GM12892 (cell line): ENCODE measurements at regions not wholly inside any gene's neighbourhood (a gene's known extent, or its start where the extent isn't known, plus 50 kb on each side); places are given as distances from the start of the nearest gene placed in this dataset.

Experiments
- POLR2A ChIP-seq: IDR thresholded peaks from 2 replicates; pipeline ENCODE4 v1.6.1; 2011; ENCODE audit warnings: low read depth, low read length, control low read depth
- TAF1 ChIP-seq: IDR thresholded peaks from 2 replicates; pipeline ENCODE4 v1.6.1; 2011; ENCODE audit warnings: low read depth, mild to moderate bottlenecking, control low read depth, low read length, borderline replicate concordance

DNA sequence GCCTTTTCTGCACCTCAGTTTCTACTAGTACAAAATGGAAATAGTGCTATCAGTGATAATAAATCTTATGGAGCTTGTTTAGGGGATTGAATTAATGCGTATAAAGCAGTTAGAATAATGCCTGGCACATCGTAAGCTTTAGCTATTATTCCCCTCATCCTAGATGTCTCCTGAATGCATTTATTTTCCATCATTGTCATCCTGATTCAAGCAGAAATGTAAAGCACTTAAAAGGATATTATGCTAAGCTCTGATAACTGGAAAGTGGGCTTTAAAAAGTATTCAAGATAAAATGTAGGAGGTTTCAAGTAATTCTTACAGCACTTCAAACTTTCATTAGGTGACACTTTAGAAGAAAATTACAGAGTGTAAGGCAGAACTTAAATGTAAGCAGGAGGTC lies 178.7 kb downstream of the RBM46 start:
- TF ChIP-seq TAF1, result no peak
- no peak for TF ChIP-seq POLR2A
